HG03039 (cell line): ENCODE measurements at regions not wholly inside any gene's neighbourhood (a gene's known extent, or its start where the extent isn't known, plus 50 kb on each side); places are given as distances from the start of the nearest gene placed in this dataset.

Experiments
- ATAC-seq: cut with Tn5 transposase; IDR thresholded peaks from one replicate; pipeline ENCODE4 v1.9.1; 2021; ENCODE audit warnings: mild to moderate bottlenecking, moderate library complexity; ENCODE audit not compliant: unreplicated experiment

DNA sequence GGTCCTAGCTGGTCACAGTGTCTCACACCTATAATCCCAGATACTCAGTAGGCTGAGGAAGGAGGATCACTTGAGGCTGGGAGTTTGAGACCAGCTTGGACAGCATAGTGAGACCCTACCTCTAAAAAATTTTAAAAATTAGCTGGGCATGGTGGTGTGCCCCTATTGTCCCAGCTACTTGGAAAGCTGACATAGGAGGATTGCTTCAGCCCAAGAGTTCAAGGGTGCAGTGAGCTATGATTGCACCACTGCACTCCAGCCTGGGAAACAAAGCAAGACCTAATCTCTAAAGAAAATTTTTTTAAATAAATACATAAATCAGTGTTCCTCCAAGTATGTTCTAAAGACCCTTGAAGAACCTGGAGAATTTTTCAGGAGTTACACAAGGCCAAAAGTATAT lies 50.6 kb upstream of the GNAO1 start:
- no peak for ATAC-seq

DNA sequence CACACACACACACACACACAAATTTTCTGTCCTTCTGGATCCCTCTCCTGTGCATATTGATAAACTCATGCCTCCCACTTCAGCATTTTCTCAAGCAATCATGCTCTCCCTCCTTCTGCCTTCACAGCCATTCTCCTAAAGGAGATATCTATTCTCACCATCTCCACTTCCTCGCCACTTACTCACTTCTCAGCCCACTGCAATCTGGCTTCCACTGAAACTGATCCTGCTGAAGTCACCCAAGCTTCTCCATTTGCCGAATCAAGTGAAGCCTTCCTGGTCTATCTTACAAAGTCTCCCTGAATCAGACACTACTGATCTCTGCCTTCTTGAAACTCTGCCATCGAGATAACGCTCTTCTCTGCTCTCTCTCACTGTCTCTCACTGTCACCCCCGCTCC lies 54.0 kb upstream of the GNAO1 start:
- ATAC-seq = no peak

DNA sequence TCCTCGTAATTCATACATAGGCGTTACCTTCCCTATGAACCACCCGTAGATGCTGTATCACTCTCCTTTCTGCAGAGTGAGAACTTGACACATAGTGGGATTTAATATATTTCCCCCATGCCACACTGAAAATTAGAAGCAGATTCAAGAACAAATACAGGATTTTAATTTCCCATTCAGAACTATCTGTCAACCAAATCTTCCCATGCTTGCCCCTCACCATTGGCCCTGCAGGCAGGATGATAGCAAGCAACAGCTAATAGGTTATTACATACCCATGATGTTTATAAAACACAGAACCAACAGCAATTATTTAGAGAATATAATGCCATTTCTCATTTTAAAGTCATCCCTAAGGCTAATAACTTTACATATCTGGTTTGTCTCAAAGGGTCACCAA lies 55.0 kb upstream of the GNAO1 start:
- ATAC-seq = no peak

DNA sequence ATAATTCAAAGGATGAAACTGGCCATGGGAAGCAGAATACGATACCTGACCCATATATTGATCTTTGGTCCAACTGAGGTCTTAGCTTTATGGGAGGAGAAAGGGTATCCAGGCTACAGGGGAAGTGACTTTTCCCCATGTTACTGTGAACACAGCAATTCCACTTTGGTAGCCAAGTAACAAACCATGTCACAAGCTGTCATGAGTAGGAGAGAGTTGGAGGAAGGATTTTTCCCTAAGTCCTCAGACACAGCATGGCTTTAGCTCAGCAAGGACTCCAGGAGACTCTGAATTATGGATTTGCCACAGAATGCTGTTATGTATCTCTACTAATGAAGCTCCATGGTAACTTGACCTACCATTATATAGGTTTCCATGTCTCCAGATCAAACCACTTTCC lies 56.5 kb upstream of the GNAO1 start:
- no peak for ATAC-seq

DNA sequence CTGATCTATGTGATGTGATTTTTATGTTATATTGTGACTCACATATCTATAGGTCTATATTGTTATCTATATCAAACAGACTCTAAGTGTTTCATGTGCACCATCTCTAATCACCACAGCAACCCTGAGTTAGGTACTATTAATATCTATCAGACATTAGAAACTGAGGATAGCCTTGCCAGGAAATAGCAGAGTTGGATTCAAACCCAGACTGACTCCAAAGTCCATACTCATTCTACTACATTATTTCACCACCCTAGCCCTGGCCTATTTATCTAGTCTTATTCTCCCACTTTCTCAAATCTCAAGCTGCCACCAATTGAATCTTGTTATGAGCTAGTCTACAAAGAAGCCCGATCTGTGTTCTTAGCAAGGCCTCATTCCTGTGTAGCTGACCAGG lies 65.4 kb upstream of the GNAO1 start:
- ATAC-seq = no peak

DNA sequence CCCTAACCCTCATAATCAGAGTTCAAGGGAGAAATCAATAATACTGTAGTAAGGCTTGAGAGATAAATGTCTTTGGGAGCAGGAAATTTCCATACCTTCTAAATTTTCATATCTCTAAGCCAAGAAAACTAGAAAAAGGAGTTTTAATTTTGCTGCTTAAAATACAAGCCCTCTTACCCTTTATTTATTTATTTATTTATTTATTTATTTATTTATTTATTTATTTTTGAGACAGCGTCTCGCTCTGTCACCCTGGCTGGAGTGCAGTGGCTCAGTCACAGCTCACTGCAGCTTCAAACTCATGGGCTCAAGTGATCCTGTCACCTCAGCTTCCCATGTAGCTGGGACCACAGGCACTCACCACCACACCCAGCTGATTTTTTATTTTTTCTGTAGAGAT lies 69.0 kb upstream of the GNAO1 start:
- no peak for ATAC-seq

DNA sequence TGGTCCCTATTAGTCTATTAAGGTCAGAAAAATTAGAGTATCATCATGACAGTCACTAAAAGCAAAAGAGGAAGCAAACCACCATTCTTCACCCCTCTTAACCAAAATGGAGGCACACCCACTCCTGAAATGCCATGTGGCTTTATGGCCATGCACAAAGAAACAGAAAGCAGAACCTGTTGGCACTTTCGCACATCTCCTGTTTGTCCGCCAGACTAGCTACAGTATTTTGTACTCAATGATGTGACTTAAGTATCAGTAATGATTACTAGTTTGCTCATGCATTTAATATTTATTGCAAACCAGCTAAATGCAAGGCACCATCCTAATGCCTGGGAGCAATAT lies 70.2 kb upstream of the GNAO1 start:
- no peak for ATAC-seq

DNA sequence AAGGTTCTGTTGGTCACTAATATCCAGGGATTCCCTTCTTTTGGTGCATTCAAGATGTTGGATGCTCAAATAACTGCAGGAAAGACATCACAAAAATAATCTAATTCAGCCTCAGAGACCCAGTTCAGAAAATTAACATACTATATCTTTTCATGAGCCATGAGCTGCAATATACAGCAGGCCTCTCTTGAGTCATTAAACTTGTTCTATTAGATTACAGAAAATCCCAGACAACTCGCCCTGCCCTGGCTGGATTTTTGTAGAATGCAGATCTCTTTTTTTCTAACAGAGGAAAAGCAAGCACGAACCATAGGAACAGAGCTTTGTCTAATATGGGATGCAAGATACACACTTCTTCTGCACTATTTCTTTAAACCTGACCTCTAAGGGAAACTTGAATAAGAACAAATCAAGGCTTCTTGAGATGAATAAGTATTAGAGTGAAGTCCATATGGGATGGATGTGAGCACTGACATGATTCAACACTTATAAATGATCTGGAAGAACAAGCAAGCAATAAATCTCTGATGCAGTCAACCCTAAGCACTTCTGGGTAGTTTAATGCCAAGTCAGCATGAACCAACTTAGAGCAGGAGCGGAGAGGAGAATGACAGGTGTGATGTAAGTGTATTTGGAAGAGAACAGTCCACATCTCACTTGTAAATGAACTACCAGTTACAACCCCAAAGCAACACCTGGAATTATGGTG lies 70.7 kb upstream of the GNAO1 start:
- no peak for ATAC-seq

DNA sequence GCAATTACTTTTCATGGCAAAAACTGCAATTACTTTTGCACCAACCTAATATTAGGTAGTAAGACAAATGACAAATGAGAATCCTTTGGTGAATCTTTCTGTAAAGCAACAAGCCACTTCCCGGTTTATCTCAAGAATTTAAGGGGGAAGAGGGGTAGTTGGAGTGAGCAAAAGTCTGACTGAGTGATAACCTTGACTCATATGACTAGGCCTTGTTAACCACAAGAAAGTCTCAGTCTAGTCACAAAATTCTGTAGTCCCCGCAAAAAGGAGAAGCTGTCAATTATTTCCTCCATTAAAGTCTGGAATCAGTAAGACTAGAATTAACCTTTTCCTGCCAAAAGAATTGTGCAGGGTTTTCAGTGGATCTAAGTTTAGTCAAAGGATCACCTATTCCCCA lies 72.2 kb upstream of the GNAO1 start:
- no peak for ATAC-seq

DNA sequence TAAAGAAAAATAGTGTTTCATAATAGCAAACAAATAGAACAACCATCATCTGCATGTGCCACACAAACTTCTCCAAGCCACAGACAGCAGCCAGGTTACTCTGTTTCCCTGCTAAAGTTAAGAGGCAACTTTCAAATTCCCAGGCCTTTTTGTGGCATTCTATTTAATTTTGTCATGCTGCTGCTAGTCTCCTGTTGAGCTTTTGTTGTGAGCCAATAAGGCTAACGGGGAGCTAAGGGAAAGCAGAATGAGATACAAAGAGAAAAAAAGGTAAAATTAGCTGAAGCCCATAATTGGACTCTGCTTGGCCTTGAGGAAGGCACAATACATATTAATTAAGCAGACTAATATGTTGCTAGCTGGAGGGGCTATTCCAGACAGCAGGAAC lies 74.7 kb upstream of the GNAO1 start:
- no peak for ATAC-seq

DNA sequence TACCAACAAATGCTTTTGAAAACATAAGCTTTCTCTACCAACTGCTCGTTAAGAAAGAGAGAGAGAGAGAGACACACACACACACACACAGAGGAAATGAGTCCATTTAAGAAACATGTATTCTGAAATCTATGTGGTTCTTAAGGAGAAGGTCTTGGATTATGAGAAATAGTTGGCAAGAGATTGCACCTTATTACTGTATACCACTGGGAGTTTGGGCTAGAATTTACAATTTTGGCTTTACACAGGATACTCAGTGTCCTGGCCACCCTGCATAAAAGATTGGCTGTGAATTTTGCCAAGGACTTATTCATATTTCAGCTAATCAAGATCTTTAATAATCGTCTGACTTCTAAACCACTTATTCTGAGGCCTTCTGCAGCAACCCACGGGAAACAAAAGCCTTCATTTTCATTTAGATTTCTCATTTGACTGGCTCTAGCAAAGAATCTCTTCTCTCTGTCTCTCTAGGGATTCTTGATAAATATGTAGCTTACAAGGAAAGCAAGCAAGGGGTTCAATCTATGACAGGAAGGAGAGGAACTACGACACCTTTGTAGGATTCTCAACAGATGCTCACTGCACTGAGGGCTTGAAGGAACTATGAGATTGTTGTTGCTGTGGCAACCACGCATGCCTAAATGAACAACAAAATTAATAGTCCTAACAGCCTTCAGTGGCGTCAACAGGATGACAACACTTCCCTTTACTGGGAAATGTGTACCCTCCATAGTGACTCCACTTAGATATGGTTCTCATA lies 75.3 kb upstream of the GNAO1 start:
- ATAC-seq = no peak

DNA sequence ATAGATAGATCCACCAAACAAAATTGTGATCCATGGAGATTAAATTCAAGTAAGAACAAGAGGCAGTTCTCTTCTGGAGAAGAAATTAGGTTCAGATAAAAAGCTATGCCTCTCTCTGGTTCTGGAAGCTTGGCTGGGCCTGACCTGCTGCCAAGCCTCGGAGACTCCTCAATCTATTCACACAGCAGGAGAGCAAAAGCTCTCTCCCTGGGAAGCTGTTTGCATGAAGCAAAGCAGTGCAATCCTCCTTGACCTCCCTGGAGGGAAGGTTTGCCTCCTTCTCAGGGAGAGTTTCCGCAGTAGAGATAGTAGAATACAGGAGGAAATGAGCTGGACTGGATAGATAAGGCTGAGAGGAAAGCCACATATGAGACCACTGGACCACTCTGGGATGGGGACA lies 78.1 kb upstream of the GNAO1 start:
- ATAC-seq = no peak

DNA sequence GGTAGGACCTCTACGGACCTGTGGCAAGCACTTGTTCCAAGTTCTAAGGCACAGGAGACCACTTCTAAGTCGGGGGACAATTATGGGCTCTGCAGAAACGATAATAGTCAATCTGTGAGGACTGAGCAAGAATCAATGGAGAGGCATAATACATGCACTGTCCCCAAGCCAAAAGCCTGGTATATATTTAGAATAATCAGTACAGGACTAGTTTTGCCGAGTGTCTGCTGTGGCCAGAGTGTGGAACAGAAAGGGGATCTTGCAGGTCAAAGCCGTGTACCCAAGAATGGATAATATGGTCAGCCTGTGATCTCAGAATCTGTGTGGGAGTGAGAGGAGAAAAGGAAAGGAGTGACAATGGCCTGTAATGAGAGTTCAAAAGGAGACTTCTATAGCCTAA lies 80.2 kb upstream of the GNAO1 start:
- no peak for ATAC-seq

DNA sequence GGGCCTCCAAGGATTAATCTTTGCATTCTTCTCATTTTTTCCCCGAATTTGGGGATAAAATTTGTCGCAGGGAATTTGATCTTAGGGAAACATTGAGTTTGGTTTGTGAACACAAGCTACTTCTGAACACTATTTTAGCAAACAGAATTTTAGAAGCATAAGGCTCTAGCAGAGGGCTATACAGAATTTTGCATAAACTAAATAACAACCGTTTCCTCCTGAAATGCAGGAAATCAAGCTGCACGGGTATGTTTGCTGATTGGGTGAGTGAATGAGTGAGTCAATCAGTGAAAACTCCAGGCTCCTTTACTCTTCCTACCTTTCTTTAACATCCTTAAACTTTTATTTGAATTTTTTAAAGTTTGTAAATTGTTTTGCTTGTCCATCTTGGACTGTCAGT lies 81.3 kb upstream of the GNAO1 start:
- ATAC-seq = no peak

DNA sequence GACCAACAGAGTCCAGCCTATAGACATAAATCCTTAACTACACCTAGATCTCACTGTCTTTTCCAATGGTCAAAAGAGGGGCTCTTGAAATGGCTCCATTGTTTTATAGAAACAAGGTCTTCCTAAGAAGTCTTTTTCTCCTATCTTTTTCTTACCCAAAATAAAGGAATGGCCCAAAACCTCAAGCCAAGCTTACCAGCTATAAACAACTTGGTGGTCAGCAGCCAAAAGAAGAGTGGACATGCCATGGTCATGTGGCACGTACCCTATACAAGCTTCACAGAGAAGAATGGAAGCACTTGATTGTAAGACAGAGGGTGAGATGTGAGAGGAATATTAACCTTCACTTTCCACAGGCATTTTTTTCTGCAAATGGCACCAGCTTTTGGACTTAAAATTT lies 82.1 kb upstream of the GNAO1 start:
- ATAC-seq = no peak

DNA sequence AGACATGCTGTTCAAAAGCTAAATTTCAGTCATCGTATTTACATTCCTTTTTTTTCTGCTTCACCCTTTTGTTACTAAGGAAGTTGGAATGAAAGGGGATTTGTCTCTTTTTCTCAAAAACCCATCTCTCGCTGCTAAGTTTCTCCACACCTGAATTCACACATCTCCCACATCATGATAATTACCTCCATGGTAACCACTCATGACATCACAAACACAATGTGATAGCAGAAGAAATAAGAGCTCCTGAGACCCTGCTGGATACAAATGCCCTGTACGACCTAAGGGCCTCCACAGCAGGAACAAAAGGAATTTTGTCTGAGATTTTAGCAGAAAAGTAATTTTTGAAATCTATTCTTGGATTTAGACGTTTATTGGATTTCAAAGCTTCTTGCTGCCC lies 82.6 kb upstream of the GNAO1 start:
- ATAC-seq = no peak

DNA sequence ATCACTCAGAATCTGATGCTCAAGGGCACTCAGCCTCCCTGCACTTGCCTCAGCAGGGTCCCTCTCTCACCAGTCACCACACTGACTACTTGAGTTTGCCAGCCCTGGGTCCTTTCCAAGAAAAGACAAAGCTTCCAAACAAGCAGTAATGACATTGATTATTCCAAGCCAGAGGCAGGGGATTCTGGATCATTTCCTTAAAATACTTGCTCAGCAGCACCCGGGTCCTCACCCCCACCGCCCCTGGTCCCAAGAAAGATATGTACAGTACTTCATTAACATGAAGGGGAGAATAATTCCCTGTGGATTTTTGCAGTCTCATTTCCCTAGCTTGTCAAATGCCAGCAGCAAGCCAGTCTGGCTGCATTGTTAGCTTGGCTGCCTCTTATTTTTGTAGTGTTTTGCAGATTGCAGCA lies 83.2 kb upstream of the GNAO1 start:
- ATAC-seq = no peak

DNA sequence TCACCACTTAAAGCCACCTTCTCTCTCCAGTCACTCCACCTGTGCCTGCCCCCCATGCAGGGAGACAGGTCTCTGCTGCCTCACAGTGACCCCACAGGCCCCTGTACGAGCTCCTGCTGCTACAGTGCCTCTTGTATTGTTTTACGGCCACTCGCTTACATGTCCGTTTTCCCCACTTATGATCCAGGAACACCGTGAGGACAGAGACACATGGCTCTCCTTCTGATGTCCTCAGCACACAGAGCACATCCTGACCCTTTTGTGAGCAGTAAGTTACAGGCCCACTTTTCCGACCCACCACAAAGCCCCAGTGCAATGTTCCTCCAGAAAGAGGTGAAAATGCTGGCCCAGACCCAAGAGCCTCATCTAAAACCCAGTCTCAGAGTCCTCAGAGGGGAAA lies 84.8 kb upstream of the GNAO1 start:
- ATAC-seq = no peak

DNA sequence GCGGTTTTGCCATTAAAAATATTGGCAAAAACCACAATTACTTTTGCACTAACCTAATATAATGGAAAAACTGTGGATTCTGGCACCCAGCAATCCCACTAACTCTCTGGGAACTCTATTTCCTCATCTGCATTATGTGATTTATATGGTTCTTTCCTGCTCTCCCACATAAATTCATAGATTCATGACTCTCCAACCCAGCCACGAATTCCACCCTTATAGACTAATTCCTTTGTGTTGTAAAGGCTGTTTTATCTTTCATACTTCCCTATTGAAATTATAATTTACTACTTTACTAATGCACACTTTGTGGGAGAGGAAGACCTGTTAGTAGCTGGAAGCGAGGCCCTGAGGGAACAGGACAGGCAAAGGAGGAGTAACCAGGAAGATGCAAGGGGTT lies 88.4 kb upstream of the GNAO1 start:
- ATAC-seq = no peak

DNA sequence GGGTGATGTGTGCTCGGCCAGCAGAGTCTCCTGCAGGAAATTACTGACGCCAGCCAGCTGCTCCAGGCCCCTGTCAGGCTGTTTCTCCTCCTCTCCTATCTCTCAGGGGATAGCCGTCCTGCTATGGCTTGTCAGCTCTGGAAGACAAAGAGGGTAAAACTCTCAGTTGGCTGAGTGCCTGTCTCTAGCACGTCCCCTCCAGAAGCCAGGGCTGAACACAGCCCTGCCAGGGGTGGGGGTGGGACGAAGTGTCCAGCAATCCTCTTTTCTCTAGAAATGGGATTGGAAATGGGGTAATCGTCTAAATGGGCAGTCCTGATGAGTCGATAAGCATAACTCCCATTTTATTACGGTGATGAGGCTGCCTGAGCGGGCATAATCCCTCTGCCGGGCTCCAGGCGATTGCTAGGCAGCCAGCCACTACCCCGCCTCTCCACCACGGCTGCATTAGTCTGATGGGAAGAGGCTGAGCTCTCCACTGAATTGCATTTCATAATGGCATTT lies 89.1 kb upstream of the GNAO1 start:
- ATAC-seq = no peak

DNA sequence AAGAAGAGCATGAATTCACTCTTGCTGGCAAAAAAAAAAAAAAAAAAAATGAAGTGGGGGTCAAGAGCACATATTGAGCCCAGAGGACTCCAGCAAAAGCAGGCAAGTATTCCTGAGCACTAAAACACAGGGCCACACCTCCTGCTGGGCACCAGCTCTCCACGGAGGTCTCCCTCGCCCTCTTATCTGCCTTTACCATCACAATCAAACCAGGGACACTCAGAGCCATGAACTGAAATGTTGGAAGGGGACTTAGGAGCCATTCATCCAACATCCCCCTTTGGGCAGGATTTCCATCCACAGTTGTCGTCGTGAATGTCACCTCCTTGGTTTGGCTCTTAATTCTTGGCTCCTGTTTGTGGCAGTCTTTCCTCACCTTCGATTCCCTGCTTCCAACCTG lies 89.8 kb upstream of the GNAO1 start:
- ATAC-seq = no peak

DNA sequence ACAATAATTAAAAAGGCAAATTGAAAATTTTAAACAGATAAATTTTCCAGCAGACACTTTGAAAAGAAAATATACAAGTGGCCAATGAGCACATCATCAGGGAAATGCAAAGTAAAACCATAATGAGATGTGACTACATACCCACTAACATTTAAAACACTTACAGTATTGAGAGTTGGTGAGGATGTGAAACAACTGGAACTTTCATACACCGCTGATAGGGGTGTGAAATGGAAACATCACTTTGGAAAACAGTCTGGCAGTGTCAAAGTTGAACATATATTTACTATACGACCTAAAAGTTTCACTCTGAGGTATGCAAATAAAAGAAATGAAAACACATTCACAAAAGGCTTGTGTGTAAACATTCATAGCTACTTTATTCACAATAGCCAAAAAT lies 94.0 kb upstream of the GNAO1 start:
- ATAC-seq = no peak

DNA sequence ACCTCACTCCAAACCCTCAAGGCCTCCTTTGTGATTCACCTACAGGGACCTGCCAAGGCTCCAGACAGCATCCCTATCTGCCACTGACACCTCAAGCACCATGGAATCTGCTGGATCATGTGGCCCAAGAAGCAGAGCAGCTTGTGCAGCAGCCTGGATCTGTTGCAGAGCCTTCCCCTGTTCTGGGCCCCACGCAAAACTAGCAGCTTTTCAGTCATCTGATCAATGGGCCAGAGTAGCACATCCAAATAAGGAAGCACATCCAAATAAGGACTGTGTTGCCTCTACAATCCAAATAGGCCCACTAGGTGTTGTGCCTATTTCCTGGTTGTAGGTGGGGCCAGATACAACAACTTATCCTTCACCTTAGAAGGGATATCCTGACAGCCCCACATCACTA lies 97.1 kb upstream of the GNAO1 start:
- no peak for ATAC-seq
